Middle frontal gyrus (tissue), 1 donor: ENCODE measurements at regions not wholly inside any gene's neighbourhood (a gene's known extent, or its start where the extent isn't known, plus 50 kb on each side); places are given as distances from the start of the nearest gene placed in this dataset.

Source experiments
- DNase-seq: peaks from one replicate; pipeline ENCODE4 v3.0.0-alpha.2; 2015; ENCODE audit warnings: low spot score; ENCODE audit errors: extremely low spot score

DNA sequence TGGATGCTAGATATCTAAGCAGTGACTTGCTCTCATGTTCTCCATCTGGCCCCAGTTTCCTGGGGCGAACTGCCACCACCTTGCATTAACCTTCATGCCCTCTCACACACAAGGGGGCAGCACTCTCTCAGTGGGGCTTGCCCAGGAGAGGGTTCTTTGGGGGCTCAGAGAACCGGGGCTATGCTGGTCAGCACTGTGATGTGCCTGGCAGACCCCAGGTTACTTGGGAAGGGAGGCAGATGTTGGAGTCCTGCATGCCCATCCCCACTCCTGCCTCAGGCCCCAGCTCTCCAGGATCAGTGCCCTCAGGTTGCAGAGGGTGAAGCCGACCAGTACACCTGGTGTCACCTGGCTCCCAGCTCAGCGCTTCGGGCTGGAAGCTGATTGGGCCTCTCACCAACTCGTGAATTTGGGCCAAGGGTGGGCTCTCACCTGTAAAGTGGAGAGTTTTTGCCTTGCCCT is 396.2 kb upstream of the HS6ST1 start:
- no peak for DNase-seq

DNA sequence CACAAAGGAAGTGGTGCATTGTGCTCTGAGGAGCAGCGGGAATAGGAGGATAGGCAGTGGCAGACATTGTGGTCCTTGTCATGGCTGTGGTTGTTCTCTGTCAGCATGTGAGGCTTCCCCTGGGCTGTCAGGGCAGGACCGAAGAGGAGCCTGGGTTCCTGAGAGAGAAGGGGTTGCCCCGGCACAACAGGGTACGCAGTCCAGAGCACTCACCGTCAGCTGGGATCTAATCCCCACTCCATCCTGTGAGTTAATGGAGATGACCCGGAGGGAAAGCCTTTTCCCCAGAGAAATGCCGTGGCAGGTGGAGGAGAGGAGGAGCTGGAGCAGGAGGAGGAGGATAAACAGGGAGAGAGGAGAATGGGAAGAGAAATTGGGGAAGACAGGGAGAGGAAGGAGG is 396.7 kb upstream of the HS6ST1 start:
- no peak for DNase-seq

DNA sequence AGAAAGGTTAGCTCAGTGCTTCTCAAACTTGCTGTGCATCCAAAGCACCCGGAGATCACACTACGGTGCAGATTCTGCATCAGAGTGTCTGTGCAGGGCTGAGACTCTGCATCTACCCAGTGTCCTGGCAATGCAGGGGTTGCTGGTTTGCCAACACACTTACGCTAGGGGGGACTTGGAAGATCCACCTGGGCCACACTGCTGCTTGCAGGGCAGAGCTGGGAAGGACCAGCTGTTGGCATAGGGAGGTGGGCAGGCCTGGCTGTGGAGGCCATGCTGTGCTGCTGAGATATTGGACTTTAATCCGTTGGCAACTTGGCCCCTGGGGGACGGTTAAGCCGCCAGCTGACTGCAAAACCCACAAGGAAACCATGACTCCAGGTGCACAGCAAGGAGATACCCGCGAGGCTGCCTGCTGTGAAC is 397.6 kb upstream of the HS6ST1 start:
- DNase-seq = no peak

DNA sequence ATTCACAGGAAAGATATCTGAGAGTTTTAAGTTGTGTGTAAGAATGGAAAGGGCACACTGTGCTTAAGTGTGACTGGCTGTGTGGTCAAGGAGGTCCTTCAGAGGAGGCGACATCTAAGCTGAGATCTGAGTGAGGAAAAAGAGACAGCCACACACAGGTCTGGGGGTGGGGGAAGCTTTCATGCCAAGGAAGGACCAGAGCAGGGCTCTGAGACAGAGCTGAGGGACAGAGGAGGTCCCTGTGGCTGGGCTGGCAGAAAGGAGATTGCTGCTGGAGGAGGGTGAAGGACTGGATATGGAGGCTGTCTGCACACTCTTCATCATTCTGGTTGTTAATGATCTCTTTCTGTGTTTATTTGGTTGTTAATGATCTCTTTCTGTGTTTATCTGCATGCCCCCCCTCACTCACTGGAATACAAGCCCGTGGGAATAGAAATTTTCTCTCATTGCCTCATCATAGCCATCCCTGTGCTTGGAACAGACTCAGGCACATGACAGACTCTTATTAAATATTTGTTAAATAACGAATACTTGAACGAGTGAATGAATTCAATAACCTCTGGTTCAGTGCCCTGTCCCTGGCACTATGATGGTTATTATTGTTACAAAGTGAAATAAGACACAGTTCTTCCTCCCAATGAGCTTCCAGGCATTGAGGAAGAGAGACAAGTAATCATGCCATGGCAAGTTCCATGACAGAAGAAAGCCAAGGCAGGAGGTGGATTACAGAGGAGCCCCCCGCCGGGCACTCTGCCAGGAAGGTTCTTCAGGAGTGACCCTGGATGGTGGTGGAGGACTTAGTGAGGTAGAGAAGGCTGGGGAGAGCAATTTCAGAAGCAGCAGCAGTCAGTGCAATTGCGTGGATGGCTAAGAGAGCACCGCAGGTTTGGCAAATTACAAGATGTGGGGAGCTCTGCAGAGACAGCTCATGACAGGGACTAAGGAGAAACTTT is 399.4 kb upstream of the HS6ST1 start:
- DNase-seq = no peak

DNA sequence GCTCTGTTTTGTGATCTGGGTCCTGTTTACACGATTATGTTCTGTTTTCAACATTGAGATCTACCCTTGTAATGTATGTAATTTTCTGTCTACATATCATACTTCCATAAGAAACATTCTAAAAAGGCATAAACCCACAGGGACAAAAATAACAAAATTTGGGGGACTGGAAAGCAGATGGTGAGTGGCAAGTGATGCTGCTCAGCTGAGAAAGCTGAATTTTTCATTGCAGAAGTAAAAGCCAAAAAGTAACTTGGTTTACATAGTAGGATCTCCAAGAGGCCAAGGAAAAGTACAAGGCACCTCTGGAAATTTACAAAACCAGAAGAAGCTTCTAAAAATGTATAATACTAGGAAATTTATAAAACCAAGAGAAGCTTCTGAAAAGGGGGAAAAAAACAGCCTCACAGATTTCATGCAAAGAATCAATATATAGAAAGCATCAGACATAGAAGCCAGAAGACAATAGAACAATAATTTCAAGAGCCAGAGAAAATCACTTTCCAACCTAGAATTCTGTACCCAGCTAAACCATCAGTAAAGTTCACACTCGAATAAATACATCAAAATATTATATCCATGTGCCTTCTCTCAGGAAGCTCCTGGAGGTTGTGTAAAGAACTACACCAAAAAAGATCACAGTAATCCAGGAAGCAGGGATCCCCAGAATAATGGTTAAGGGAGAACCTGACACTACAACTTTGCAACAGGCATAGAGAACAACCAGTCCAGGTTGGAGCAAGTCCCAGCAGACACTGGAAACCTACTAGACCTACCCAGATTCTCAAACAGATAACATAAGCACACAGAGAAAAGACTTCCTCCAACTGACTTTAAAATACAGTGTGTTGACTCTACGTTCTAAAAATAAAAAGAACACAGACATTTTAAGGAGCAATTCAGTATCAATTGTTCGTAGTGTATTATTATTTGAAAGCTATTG is 401.7 kb upstream of the HS6ST1 start:
- DNase-seq = peak; percentile 8

DNA sequence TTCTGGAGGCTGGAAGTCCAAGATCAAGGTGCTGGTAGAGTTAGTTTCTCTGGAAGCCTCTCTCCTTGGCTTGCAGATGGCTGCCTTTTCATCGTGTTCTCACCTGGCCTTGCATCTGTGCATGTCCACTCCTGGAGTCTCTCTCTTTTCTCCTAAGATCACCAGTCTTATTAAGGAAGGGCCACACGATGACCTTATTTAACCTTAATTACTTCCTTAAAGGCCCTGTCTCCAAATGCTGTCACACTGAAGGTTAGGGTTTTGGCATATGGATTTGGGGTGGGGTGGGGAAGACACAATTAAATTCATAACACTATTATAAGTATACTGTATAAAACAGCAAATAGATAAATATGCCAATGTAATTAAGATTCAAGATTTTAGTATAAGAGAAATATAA is 402.4 kb upstream of the HS6ST1 start:
- DNase-seq = no peak

DNA sequence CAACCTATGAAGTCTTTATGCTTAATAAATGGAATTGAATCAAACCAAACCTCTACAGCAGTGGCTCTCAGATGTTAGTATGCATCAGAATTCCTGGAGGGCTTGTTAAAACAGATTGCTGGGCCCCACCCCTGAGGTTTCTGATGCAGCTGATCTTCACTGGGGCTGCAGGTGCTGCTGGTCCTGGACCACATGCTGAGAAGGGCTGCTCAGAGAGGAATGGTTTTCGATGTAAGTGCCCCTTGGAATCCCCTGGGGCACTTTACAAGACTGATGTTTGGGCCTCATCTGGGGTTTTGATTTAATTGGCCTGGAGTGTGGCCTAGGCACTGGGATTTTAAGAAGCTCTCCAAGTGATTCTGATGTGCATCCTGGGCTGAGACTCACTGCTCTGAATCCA is 403.8 kb upstream of the HS6ST1 start:
- no peak for DNase-seq

DNA sequence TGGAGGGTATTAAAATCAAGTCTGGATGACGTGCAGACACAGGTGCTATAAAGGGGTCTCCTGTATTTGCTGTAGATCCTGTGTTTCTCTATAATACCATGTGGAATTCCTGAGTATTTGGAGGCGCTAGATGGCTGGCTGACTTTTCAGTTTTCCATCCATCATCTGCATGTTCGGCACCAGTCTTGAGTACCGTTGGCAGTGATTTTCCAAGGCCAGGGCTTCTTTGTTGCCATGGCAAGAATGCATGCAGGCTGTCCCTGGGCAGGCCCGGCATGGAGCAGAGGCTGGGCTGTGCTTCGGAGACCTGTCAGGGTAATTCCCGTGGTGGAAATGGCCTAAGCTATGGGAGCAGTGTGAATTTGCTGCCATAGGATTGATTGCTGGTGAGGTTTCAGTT is 405.9 kb upstream of the HS6ST1 start:
- no peak for DNase-seq

DNA sequence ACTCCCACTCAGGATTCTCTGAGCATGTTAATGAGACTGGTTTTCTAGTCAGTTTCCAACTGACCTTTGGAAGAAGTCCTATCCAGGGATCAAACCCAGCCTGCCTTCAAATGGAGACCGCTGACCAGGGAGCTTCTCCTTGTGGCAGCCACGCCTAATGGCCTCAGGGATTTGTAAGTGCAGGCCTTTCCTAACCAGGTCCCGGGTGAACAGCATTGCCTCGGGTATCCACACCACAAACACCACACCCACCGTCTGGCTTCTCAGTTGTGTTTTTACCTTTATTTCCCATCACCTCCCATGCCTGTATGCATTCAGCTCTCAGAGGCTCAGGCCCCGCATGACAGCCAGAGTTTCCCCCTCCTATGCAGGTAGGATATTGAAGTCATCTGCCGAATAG is 406.3 kb upstream of the HS6ST1 start:
- no peak for DNase-seq

DNA sequence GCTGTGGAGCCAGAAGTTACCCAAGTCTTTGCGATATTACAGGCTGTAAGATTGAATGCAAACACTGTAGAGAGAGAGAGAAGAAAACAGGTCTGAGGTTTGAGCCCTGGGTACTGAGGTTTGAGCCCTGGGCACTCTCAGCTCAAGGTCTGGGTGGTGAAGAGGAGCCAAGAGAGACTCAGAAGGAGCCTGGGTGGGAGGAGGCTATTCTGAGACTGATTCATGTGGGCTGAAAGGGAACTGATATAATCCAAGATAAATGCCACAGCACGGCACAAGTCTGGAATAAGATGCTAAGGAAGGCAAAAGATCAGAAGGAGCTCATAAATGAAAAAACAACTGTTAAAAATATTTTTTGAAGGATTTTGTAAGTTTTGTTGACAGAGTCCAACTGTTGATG is 407.6 kb upstream of the HS6ST1 start:
- DNase-seq = no peak

DNA sequence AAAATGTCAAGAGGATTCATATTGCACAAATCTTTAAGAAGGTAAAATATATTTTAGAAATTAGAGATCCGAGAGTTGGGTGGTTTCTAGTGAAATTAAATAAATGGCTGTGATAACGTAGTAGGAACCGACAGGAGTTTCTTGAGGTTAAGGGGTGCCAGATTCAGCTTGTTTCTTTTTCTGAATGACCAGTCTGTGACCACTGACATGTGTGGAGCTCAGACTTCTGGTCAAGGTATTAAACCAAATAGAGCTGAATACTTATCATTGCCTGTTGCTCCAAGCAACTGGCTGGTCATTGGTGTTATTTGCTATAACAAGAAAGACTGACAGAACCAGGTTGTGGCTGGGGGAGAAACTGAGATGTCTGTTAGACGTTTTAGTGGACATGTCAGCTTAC is 408.2 kb upstream of the HS6ST1 start:
- DNase-seq = no peak

DNA sequence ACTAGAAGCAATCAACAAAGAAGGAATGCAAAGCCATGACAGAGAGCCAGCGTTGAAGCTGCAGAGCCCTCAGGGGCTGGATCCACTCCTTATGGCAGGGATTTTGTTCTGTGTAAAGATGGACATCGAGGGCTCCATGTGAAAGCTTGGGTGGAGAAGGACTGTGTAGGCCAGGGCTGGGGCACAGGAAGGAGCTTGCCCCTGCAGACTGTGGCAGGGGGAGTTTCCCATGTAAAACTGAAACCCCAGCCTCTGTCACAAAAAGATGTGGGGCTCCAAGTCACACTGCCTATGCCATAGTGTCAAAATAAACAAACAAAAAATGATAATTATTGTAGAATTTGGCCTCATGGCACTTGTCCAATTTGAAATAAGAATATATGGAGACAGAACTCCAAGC is 408.7 kb upstream of the HS6ST1 start:
- no peak for DNase-seq

DNA sequence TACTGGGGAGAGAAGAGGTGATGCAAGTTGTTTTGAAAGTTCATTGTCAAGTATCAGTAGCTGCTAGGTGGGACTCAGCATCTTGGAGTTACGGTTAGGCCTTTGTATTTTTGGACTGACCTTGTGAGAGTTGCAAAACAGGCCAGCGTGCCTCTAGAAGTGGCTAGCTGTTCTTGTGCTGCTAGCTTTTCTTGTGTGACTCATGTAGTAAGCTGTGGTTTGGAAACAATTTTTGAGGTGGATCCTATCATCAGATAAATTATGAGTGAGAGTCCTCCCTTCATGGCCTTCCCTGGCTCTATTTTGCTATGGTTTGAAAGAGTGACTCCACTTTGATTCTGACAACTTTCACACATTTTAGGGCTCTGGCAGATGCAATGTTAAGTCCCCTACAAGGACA is 409.2 kb upstream of the HS6ST1 start:
- DNase-seq = no peak

DNA sequence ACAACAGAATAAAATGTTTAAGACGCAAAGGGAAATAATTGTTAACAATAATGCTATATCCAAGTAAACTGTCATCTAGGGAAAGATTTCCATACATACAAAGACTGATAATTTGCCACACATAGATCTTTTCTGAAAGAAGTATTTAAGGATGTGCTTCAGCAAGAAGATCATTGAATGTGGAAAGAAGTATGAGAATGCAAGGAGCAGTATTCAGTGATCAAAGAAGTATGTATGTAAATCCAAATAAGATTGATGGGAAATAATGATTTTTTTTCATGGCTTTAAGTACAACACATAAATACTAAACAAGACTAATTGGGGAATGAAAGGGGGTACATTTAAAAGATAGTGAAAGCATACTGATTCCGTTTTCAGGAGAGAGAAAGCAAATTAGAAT is 410.4 kb upstream of the HS6ST1 start:
- no peak for DNase-seq

DNA sequence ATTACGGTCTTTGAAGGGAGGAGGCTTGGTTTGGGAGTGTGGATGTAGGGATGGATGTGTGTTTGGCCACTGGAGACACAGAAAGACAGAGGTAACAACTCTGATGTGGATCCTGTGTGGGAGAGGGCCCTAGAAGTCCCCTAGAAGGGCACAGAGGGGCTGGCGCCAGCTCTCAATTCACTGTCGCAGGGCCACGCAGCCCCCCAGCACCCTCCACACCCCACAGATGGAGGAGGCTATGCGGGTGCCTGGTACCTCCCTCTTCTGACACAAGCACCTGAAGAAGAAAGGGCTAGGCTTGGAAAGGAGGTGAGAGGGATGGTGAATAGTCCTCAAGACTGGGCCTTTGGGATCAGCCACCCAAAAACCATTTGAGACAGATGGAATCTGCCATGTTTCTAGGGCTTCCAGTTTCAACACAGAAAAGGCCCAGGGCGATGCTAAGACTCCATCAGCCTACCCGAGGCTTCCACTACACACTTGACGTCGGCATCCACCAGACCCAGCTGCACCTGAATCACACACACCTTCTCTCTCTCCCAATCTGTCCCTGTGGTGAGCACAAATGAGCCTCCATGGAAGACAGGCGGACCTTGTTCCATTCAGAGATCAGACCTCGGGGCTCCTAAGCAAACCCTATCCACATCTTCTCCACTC is 413.5 kb upstream of the HS6ST1 start:
- no peak for DNase-seq

DNA sequence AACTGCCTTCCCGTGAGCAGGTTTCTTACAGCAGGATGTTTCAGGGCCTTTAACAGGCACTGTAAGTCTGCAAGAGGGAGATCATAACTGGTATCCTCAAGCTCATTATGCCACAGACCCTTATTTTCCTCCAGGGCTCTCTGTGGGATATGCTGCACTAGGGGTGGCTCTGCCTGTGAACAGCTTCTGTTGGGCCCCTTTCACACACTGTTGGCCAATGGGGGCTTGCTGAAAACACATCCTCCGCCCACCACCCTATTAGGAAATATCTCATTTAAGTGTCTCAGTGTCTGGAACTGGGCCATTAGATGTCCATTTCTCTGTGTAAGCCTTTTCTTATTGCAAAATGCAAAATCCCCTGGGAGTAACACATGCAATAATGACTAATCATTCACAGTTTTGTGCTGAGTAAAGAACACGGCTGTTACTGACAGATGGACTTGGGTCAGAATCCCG is 414.3 kb upstream of the HS6ST1 start:
- DNase-seq = no peak

DNA sequence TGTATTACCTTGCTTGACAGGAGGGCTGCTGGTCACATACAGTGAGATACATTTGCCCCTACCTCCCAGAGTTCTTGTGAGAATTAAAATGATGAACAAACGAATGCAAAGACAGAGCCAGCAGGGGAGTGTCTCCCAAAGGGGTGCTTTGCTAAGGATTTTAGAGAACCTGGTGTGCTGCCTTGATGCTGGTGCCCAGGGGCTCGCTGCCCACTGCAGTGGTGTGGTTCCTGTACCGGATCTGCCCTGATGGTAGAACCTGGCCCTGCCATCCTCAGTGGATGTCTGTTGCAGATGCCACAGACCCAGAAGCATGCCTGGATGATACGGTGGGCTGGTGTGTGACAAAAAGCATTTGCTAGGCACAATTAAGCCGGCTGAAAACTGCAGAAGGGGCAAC is 414.8 kb upstream of the HS6ST1 start:
- no peak for DNase-seq

DNA sequence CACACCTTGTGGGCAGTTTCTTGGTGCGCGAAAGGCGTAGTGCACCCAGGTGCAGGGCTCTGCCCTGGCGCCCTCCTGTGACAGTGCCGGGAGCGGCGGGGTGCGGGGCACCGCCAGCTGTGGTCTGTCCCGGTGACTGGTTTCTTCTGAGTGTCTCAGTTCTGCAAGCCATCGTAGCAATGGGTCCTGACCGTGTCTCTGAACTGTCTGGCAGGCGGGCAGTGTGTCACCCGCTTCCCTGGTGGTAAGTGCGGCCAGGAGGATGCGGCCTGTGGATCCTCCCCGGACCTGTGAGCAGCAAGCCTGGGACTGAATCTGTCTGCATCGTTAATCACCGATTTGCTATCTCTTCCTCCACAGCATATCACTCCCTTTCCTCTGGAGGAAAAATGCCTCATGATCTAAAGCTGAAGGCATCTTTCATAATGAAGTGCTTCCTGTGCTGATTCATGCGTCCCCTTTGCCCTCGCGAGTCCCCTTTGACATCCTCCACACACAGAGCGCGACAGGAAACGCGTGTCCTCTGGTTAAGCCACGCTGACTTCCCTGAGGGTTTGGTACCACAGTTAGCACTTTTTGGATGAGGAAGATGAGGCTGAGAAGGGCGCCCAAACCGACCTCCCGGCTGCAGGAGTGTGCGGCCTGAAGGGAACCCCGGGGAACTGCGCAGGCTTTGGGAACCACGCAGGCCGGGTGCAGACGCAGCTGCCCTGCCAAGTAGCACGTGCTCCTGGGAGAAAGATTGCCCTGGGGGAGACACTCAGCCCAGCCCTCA is 416.0 kb upstream of the HS6ST1 start:
- DNase-seq = no peak

DNA sequence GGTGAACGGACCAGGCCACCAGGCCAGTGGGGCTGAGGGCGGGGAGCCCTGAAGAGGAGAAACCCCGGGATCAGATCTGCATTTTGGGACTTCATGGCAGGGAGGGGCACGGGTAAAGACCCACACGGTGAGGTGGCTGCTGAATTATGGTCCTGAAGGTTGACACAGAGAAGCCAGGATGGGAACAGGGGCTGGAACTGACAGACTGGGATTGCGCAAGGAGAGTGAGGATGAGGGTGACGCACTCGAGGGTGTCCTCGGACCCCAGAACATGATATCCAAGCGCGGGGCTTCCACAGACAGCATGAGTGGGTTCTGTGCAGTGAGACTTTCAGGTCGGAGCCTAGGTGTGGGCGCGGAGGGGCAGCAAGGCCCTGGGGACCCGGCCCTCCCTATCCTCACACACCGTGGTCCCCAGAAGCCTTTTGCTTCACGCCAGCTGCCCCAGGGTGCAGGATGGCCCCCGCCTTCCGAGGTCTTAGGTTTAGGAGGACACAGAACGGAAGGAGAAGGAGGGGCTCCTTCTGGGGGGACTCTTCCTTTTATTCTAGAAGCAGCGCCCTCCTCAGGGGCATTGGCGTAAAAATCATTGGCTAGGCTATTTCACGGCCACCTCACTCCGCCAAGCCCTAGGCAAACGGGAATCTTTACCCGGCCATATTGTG is 416.8 kb upstream of the HS6ST1 start:
- DNase-seq = no peak

DNA sequence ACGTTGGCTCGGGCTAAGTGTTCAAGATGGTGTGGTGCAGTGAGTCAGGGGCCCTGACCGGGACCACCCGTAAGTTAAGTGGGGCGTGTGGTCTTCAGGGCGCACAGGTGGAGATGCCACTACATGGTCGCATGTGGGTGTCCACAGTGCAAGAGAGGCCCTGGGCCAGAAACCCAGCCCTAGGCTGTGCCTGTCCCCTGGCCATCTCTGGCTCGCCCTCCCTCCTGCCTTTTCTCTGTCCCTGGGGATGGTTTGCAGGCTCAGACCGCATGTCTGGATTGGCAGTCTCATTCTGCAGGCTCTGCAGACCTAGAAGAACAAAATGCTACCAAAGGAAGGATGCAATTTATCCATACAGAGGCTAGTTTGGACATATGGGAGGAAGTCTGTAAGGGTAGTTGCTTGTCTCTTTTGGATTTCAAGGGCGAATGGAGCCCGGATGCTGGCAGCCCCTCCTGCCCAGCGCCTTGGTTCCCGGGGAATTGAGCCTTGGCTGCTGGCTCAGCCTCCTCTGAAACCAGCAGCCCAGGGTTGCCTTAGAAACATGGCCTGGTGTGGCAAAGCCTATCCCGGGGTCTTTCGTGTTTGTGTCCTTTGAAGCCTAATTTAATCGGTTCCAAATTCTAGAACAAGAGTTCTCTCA is 417.5 kb upstream of the HS6ST1 start:
- no peak for DNase-seq
